Skin epidermis (tissue), 12 donors: ENCODE measurements at regions not wholly inside any gene's neighbourhood (a gene's known extent, or its start where the extent isn't known, plus 50 kb on each side); places are given as distances from the start of the nearest gene placed in this dataset.
A peak's percentile ranks its signal among the peaks of the same experiment; 100 is the strongest.

ENCODE experiments used
- H3K27ac ChIP-seq, 21 experiments: fragments of 200-600 bp; sonication (generic) in 11 of 21; one replicate each; pipeline ENCODE4 v1.5.0; 2020; ENCODE audit warnings: mild to moderate bottlenecking in 3 of 21, inconsistent platforms in 2 of 21, moderate library complexity in 2 of 21
- H3K4me3 ChIP-seq, 7 experiments: fragments of 200-600 bp; sonication (generic) in 2 of 7; one replicate each; pipeline ENCODE4 v1.5.0; 2020; ENCODE audit warnings: inconsistent platforms in 2 of 7, mild to moderate bottlenecking in 2 of 7, moderate library complexity in 1 of 7

- Histone ChIP-seq H3K27ac (no peak overlapping the region), H3K4me3 (no peak overlapping the region)
Measured at GRCh38 chr9:106733828-106734380, 129.1 kb upstream of the ZNF462 start.

- H3K27ac ChIP-seq: no peak overlapping the region
- H3K4me3 ChIP-seq: no peak overlapping the region
Measured at GRCh38 chr9:106737516-106737915, 125.5 kb upstream of the ZNF462 start.

DNA sequence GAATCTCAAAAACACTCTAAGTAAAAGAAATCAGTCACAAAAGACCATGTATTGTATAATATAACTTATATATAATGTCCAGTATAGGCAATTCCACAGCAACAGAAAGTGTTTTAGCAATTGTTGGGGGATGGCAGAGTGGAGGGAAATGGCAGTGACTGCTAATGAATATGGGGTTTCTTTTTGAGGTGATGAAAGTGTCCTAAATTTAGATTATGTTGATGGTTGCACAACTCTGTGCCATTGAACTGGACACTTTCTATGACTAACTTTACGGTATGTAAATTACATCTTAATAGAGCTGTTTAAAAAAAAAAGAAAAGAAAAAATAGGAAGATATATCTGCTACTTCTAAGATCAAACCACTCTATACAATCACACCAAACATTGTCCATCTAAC is 124.9 kb upstream of the ZNF462 start:
- H3K4me3 ChIP-seq: no peak overlapping the region
- H3K27ac ChIP-seq: no peak overlapping the region

- H3K4me3 ChIP-seq: no peak overlapping the region
- H3K27ac ChIP-seq: no peak overlapping the region
Measured at GRCh38 chr9:106745457-106745856, 117.5 kb upstream of the ZNF462 start.

- H3K27ac ChIP-seq: no peak overlapping the region
- H3K4me3 ChIP-seq: no peak overlapping the region
Measured at GRCh38 chr9:106745876-106746275, 117.1 kb upstream of the ZNF462 start.

DNA sequence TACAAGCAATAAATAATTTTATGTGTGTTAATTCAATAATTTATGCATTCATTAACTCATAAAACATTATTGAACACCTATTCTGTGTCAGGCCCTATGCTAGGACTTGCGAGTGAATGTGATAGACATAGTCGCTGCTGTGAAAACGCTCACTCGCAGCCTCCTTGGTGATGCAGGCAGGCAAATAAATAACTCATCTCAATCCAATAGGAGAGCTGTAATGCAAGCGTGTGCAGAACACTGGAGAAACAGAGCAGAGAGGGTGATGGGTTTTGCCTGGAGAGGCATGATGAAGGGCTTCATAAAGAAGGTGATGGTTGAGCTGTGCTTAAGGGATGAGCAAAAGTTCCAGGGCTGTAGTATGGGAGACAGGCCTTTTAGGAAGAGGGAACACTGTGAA is 111.3 kb upstream of the ZNF462 start:
- Histone ChIP-seq H3K27ac (no peak overlapping the region), H3K4me3 (no peak overlapping the region)

DNA sequence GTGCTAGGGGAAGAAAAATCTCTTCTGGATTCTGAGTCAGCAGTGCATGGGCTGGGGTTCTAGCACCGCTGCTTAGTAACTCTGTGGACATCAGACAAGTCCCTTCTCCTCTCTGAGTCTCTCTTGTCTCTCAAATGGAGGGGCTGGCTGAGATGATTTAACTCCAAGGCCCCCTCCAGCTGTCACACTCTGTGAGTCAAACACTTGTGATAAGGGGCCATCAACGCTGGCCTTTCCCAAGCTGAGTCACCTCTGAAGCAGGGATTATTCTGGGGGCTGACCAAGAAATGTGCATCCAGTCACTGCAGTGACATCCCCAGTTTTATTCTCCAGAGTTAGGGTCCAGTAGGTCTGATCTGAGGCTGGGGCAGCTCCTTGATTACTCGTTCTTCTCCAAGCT is 110.4 kb upstream of the ZNF462 start:
- no peak overlapping the region for H3K4me3 ChIP-seq
- H3K27ac ChIP-seq: no peak overlapping the region

DNA sequence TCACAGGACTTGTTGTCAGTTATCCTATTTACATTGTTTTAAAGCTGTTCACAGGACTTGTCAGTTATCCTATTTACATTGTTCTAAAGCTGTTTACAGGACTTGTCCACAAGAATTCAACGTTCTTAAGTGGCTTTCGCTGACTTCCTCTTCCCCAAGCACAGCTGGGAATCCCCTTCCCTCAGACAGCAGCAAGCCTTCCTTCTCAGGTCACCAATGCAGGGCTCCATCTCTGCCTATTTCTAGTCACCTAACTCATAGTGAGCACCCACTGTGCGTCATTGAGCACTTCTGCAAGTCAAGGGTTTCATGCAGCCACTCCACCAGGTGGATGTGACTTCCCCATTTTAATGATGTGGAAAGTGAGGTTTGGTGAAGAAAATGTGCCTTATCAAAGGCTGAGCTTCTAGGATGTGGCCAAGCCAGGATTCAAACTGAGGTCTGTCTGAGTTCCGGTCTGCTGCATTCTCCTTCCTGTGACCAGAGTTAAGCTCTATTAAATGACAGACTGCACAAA is 109.8 kb upstream of the ZNF462 start:
- no peak overlapping the region for H3K4me3 ChIP-seq
- no peak overlapping the region for H3K27ac ChIP-seq

DNA sequence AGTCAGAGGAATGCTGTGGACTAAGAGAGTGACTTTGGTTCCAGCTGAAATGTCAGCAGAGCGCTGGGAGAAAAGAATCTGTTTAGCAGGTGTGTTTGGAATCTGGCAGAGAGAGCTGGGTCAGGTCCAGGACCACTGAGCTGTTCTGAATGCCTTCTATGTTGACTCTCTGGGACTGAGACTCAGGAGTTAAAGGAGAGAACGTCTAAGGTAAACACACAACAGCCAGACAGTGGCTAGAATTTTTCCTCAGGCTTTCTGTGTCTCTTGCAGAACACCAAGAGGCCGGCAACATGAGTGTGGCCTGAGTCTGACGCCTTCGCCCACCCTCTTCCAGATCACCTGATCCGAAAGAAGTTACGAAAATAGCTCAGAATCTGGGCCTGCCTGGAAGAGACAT is 107.2 kb upstream of the ZNF462 start:
- H3K4me3 ChIP-seq: no peak overlapping the region
- H3K27ac ChIP-seq: no peak overlapping the region

- no peak overlapping the region for H3K27ac ChIP-seq
Measured at GRCh38 chr9:106757514-106757913, 105.5 kb upstream of the ZNF462 start.

GRCh38 chr9:106758911-106759310 is 104.1 kb upstream of the ZNF462 start:
- no peak overlapping the region for H3K27ac ChIP-seq
- H3K4me3 ChIP-seq: no peak overlapping the region

More at GRCh38 chr9:106757514-106757913, 105.5 kb upstream of the ZNF462 start:
- H3K4me3 ChIP-seq: no peak overlapping the region

DNA sequence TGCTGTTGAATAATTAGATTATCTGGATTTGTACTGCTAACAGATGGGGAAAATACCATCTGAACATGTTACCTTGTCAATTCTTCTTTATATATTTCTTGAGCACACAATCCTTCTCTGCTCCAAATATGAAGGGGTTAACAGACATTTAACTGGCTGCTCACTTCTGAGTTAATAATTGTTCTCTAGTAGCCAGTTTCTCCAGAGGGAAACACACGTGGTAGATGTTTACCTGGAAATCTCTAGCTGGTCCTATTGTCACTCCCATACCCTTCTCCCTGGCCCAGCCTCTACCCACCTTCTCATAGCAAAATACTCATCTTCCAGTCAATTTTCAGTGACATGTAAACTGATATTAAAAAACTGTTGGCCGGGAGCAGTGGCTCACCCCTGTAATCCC is 101.5 kb upstream of the ZNF462 start:
- H3K4me3 ChIP-seq: no peak overlapping the region

GRCh38 chr9:106766616-106767015 is 96.3 kb upstream of the ZNF462 start:
- Histone ChIP-seq H3K4me3 (no peak overlapping the region), H3K27ac (no peak overlapping the region)

More for the DNA sequence above, 101.5 kb upstream of the ZNF462 start:
- no peak overlapping the region for H3K27ac ChIP-seq

DNA sequence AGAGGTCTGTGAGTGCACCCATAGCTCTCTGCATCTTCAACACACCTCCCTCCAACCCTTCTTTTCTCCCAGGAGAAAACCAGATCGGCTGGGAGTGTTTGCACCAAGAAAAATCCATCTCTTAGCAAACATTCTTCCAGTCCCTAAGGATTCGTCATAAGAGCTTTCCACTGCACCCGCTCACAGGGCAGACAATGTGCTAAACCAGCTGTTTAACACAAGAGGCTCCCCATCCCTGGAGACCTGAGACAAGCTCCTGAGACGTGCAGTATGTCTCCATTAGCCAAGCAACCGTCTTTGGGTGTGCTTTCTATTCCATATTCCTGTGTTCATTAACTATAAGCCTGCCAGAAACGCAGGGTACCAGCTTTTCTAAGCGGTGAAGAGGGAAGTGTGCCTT is 93.6 kb upstream of the ZNF462 start:
- Histone ChIP-seq H3K4me3 (no peak overlapping the region), H3K27ac (no peak overlapping the region)

DNA sequence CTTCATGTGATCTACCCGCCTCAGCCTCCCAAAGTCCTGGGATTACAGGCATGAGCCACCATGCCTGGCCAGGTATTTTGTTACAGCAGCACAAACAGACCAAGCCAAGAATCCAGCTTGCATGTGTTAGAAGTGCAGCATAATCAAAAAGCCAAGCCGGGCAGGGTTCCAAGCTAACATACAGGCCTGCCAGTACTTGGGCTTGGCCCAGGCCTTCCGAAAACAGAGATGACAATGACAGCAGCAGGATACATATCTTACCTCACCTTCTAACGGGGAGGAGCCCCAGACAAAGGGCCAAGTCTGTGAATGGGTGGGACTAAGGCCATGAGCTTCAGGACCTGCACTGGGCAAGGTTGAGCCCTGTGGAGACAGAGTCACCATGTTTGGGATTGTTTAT is 91.4 kb upstream of the ZNF462 start:
- Histone ChIP-seq H3K4me3 (no peak overlapping the region), H3K27ac (peak overlapping the region in 1 of 21 experiments; percentile 7)

- Histone ChIP-seq H3K27ac (peak overlapping the region in 8 of 21 experiments; percentile 7 to 50 (median 35)), H3K4me3 (no peak overlapping the region)
Measured at GRCh38 chr9:106772523-106773290, 90.3 kb upstream of the ZNF462 start.

GRCh38 chr9:106773750-106774149 is 89.2 kb upstream of the ZNF462 start:
- no peak overlapping the region for H3K4me3 ChIP-seq
- peak overlapping the region in 3 of 21 experiments; percentile 46 to 50 (median 48) for H3K27ac ChIP-seq

DNA sequence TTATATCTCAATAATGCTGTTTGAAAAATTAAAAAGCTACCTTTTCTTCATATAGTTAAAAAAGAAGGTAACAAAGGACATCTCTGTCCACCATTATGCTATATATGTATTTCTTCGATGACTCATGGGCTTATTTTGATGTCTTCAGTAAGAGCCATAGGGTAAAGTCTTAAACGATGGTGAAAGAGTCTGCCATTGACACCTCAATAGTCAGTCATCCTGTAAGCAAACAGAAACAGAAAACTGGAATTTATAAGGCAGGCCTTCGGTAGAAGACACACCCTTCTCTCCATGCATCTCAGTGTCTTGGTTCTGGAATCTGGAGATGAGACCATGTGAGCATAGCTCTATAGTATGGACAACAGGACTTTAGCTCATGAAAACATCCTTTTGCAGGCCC is 87.0 kb upstream of the ZNF462 start:
- Histone ChIP-seq H3K27ac (no peak overlapping the region), H3K4me3 (no peak overlapping the region)

DNA sequence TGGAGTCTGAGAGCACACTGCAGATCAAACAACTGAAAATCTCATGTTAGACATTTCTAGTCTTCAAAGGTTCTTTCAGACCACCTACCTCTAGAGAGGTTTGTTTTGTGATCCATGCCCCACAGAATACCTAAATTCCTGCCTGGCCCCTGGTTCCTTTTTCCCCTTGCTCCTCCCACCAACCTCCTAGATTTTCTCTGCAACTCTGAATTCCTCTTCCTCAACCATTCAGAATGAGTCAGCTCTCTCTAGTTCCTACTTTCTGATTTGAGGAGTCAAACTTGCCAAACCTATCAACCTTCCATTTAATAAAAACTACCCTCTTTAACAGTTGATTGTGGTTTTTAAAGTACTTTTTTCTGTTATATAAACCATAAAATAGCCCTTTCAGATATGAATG is 83.2 kb upstream of the ZNF462 start:
- Histone ChIP-seq H3K4me3 (no peak overlapping the region), H3K27ac (no peak overlapping the region)

- no peak overlapping the region for H3K4me3 ChIP-seq
- no peak overlapping the region for H3K27ac ChIP-seq
Measured at GRCh38 chr9:106783121-106783520, 79.8 kb upstream of the ZNF462 start.

DNA sequence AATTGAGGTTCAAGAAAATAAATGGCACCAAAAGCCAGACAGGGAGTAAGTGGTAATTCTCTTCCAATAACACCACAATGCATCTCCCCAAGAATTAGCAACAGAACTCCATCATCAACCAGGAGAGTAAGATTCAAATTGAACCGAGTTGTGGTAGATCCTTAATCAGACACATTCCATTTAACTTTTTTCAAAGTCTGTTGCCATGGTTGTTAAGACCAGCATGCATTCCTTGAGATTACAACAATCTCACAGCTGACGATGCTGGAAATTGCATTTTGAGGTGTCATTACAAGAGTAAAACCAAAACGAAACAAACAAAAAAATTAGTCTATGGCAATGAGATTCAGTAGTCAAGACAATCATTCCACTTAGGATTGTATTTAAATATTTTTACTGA is 78.9 kb upstream of the ZNF462 start:
- no peak overlapping the region for H3K4me3 ChIP-seq
- H3K27ac ChIP-seq: no peak overlapping the region
